ENCODE measurements at regions not wholly inside any gene's neighbourhood (a gene's known extent, or its start where the extent isn't known, plus 50 kb on each side); places are given as distances from the start of the nearest gene placed in this dataset.

GRCh38 chr10:120018695-120019094 is 126.2 kb downstream of the SEC23IP start:
- H3K27ac ChIP-seq, result no peak overlapping the region
- no peak overlapping the region for H3K4me3 ChIP-seq (IDR thresholded peaks at IDR 0.05; ENCODE audit: insufficient read depth, low read depth, low read length)
- H3K4me2 ChIP-seq, result no peak overlapping the region
- H3K36me3 ChIP-seq (ENCODE audit: insufficient read depth), result no peaks in the 10 kb centered on the region
- H4K20me1 ChIP-seq (ENCODE audit: insufficient read depth), result no peaks in the 10 kb centered on the region
- no peaks in the 10 kb centered on the region for H3K79me2 ChIP-seq (ENCODE audit: insufficient read depth, low read depth)
- H3K4me1 ChIP-seq (ENCODE audit: low read depth, poor library complexity, severe bottlenecking), result no peaks in the 10 kb centered on the region
- no peak overlapping the region for H3K9ac ChIP-seq
- TF ChIP-seq CTCF (conservative IDR thresholded peaks at IDR 0.05; ENCODE audit: low read depth, low read length), result no peak
- no peak overlapping the region for H2AFZ ChIP-seq (ENCODE audit: low read depth)
- no peaks in the 10 kb centered on the region for H3K27me3 ChIP-seq (ENCODE audit: insufficient read depth, low read depth)

- Histone ChIP-seq H3K36me3 (ENCODE audit: insufficient read depth) (no peaks in the 10 kb centered on the region), H3K4me1 (ENCODE audit: low read depth, poor library complexity, severe bottlenecking) (no peaks in the 10 kb centered on the region), H4K20me1 (ENCODE audit: insufficient read depth) (no peaks in the 10 kb centered on the region), H3K4me3 (IDR thresholded peaks at IDR 0.05; ENCODE audit: insufficient read depth, low read depth, low read length) (no peak overlapping the region), H3K9ac (no peak overlapping the region), H2AFZ (ENCODE audit: low read depth) (no peak overlapping the region), H3K27ac (no peak overlapping the region), H3K79me2 (ENCODE audit: insufficient read depth, low read depth) (no peaks in the 10 kb centered on the region), H3K4me2 (no peak overlapping the region), H3K27me3 (ENCODE audit: insufficient read depth, low read depth) (no peaks in the 10 kb centered on the region)
- TF ChIP-seq CTCF (conservative IDR thresholded peaks at IDR 0.05; ENCODE audit: low read depth, low read length), result no peak
These were observed 127.0 kb downstream of the SEC23IP start for GRCh38 chr10:120019568-120019967.

- H3K27ac ChIP-seq, result no peak overlapping the region
- H3K36me3 ChIP-seq (ENCODE audit: insufficient read depth), result no peaks in the 10 kb centered on the region
- TF ChIP-seq CTCF (conservative IDR thresholded peaks at IDR 0.05; ENCODE audit: low read depth, low read length), result no peak
- no peak overlapping the region for H3K4me2 ChIP-seq
- no peaks in the 10 kb centered on the region for H3K27me3 ChIP-seq (ENCODE audit: insufficient read depth, low read depth)
- no peak overlapping the region for H3K4me3 ChIP-seq (IDR thresholded peaks at IDR 0.05; ENCODE audit: insufficient read depth, low read depth, low read length)
- H3K4me1 ChIP-seq (ENCODE audit: low read depth, poor library complexity, severe bottlenecking), result no peaks in the 10 kb centered on the region
- no peaks in the 10 kb centered on the region for H4K20me1 ChIP-seq (ENCODE audit: insufficient read depth)
- H3K9ac ChIP-seq, result no peak overlapping the region
- H3K79me2 ChIP-seq (ENCODE audit: insufficient read depth, low read depth), result no peaks in the 10 kb centered on the region
- H2AFZ ChIP-seq (ENCODE audit: low read depth), result no peak overlapping the region
These were observed 129.8 kb downstream of the SEC23IP start for GRCh38 chr10:120022357-120022756.

- no peaks in the 10 kb centered on the region for H3K79me2 ChIP-seq (ENCODE audit: insufficient read depth, low read depth)
- no peak overlapping the region for H3K4me2 ChIP-seq
- no peak overlapping the region for H3K27ac ChIP-seq
- H3K4me1 ChIP-seq (ENCODE audit: low read depth, poor library complexity, severe bottlenecking), result no peaks in the 10 kb centered on the region
- no peaks in the 10 kb centered on the region for H3K27me3 ChIP-seq (ENCODE audit: insufficient read depth, low read depth)
- H4K20me1 ChIP-seq (ENCODE audit: insufficient read depth), result no peaks in the 10 kb centered on the region
- H3K36me3 ChIP-seq (ENCODE audit: insufficient read depth), result no peaks in the 10 kb centered on the region
- no peak for TF ChIP-seq CTCF (conservative IDR thresholded peaks at IDR 0.05; ENCODE audit: low read depth, low read length)
- no peak overlapping the region for H3K9ac ChIP-seq
- H2AFZ ChIP-seq (ENCODE audit: low read depth), result no peak overlapping the region
- H3K4me3 ChIP-seq (IDR thresholded peaks at IDR 0.05; ENCODE audit: insufficient read depth, low read depth, low read length), result no peak overlapping the region
These were observed 141.7 kb downstream of the SEC23IP start for GRCh38 chr10:120034236-120034635.

- Histone ChIP-seq H3K4me2 (no peak overlapping the region), H3K4me1 (ENCODE audit: low read depth, poor library complexity, severe bottlenecking) (no peaks in the 10 kb centered on the region), H4K20me1 (ENCODE audit: insufficient read depth) (no peaks in the 10 kb centered on the region), H3K79me2 (ENCODE audit: insufficient read depth, low read depth) (no peaks in the 10 kb centered on the region), H3K9ac (no peak overlapping the region), H3K4me3 (IDR thresholded peaks at IDR 0.05; ENCODE audit: insufficient read depth, low read depth, low read length) (no peak overlapping the region), H3K27me3 (ENCODE audit: insufficient read depth, low read depth) (no peaks in the 10 kb centered on the region), H3K27ac (no peak overlapping the region), H3K36me3 (ENCODE audit: insufficient read depth) (no peaks in the 10 kb centered on the region), H2AFZ (ENCODE audit: low read depth) (no peak overlapping the region)
- TF ChIP-seq CTCF (conservative IDR thresholded peaks at IDR 0.05; ENCODE audit: low read depth, low read length), result no peak
These were observed 146.5 kb downstream of the SEC23IP start for GRCh38 chr10:120039046-120039445.
